Activated T-helper 1 cell treated with anti-CD3 and anti-CD28 coated beads, Interleukin-12 subunit alpha, Interleukin-12 subunit beta, Interleukin-2, Interleukin-4 antibody, amounts not matched to agents 30 ng/mL and 10 ng/mL and 1 ng/mL, durations not matched to agents 14 hours and 24 hours and 36 hours (primary cell): ENCODE measurements at regions not wholly inside any gene's neighbourhood (a gene's known extent, or its start where the extent isn't known, plus 50 kb on each side); places are given as distances from the start of the nearest gene placed in this dataset.
"Not testable (repeated sequence)": the region's sequence is repeated elsewhere in the genome, so short reads cannot be mapped to it uniquely, and the experiment has no call there.

Experiments used
- DNase-seq: peaks from one replicate; pipeline ENCODE4 v3.0.0; 2021; ENCODE audit warnings: low spot score
- H3K27ac Mint-ChIP-seq: one replicate; pipeline ENCODE4 v1.8.0; 2021; ENCODE audit warnings: mild to moderate bottlenecking, mixed read lengths
- H3K27me3 Mint-ChIP-seq: one replicate; pipeline ENCODE4 v1.8.0; 2022; ENCODE audit warnings: mild to moderate bottlenecking, moderate library complexity, mixed read lengths; ENCODE audit not compliant: insufficient read depth
- H3K36me3 Mint-ChIP-seq: one replicate; pipeline ENCODE4 v1.8.0; 2021; ENCODE audit warnings: low read depth, mixed read lengths
- H3K4me1 Mint-ChIP-seq: one replicate; pipeline ENCODE4 v1.8.0; 2021; ENCODE audit warnings: low read depth, mixed read lengths
- H3K4me3 Mint-ChIP-seq: one replicate; pipeline ENCODE4 v1.8.0; 2021; ENCODE audit warnings: mild to moderate bottlenecking, moderate library complexity, mixed read lengths
- H3K9me3 Mint-ChIP-seq: one replicate; pipeline ENCODE4 v1.8.0; 2021; ENCODE audit warnings: mixed read lengths
- intact Hi-C: fragments of 100-400 bp; cut with micrococcal nuclease; formaldehyde crosslinking; loops from one replicate; pipeline ENCODE4 v1.15.1; 2024

DNA sequence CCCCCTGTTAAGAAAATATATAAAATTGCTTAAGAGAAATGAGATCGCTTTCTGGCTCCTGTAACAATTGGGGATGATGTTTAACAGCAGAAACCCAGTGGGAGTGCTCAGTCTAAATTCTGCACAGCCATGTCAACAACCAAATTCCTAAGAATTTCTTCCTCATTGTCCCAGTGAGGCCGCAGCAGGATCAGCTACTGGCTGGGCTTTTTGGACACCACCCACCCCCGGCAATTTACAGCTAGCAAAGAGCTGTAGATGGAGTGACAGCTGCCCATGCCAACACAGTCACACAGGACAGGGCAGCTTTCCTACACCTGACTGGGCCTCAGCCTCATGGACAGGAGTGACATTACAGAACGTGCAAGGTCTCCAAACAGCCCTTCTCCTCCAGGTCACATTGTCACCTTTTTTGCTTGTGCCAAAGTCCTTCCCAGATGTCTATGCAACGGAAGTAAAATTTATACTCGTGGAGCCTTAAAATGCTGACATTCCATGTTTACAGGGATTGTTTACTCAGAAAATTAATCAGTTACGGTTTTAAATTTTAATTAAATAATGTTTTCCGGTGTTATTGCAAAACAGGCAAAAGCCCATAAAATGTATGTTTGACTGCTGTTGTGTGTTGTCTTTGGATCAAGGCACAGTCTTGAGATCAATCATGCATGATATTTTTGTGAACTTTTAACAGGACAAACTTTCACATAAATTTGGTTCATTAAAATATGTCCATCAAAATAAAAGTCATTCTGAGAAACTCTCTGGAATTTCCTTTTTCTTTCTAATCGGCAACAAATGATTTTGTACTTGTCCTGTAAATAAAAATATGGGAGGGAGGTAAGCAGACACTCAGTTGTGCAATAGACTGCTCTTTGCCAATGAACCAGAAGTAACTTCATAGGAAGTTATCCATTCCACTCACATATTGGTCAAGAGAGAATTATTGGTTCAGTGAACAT is 943.2 kb downstream of the MCTP2 start:
- no peaks in the 10 kb centered on the region for H3K9me3 Mint-ChIP-seq
- DNase-seq = no peak

DNA sequence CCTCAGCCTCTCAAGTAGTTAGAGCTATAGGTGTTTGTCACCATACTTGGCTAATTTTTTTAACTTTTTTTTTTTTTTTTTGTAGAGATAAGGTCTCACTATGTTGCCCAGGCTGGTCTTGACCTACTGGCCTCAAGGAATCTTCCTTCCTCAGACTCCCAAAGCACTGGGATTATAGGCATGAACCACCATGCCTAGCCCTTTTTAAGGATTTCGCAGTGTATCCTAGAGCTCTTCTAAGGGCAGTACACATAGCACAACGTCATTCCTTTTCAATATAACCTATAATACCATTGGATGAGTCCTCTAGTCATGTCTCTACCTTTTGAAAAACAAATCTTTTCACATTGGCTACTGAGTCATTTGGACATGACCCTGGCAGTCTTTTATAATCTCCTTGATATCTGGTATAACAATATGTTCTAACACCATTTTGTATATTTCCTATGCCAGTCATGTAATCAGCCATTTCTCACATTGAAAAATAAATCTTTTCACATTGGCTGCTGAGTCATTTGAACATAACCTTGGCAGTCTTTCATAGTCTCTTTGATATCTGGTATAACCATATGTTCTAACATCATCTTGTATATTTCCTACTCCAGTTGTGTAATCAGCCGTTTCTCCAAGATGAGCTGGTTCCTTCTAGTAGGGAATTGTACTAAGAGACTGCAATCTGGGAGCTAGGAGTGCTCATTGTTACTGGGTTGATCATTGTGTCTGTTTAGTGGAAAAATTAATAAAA is 944.7 kb downstream of the MCTP2 start:
- Mint-ChIP-seq H3K9me3 (peaks cover 8% of the 10 kb centered on the region), H3K4me3 (no peak overlapping the region), H3K4me1 (no peaks in the 10 kb centered on the region), H3K27me3 (no peaks in the 10 kb centered on the region), H3K36me3 (no peaks in the 10 kb centered on the region), H3K27ac (no peak overlapping the region)
- intact Hi-C loops = no loop called here
- DNase-seq = no peak

More for the DNA sequence above, 943.2 kb downstream of the MCTP2 start:
- Mint-ChIP-seq H3K36me3 (no peaks in the 10 kb centered on the region), H3K27ac (no peak overlapping the region), H3K4me3 (no peak overlapping the region), H3K4me1 (no peaks in the 10 kb centered on the region), H3K27me3 (peaks cover 2% of the 10 kb centered on the region)
- intact Hi-C loops = no loop called here

DNA sequence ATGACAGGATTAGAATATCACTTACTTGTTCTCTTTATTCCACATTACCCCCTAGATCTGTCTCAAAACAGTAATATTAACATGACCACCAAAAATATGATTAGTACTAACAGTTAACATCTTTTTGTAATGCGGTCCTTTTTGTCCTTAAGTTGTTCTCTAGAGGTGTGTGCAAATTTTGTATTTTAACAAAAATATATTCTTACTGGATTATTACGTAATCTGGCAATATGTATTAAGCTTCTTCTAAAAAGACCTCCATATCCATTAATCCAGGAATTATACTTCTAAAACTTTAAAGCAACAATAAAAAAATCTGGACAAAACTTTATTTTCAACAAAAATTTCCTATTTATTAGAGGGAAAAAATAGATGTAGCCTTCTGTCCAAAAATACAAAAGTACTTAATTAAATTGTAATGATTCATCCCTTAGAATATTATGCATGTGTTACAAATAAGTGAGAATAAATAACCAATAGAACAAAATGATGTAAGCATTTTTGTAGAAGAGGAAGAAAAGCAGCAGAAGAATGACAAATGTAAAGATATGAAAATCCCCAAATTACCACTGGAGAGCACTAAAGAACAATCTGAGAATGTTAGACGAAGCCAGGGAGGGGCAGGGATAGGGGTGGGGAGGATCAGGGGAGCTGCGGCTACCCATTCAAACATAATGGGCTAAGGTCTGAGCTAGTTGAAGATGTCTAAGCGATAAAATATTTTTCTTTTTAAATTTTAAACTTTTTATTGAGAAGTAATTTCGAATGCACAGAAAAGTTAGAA is 945.6 kb downstream of the MCTP2 start:
- no peak for DNase-seq
- H3K27ac Mint-ChIP-seq = no peak overlapping the region
- no peaks in the 10 kb centered on the region for H3K36me3 Mint-ChIP-seq
- H3K4me3 Mint-ChIP-seq = no peak overlapping the region
- peaks cover 8% of the 10 kb centered on the region for H3K9me3 Mint-ChIP-seq
- no peaks in the 10 kb centered on the region for H3K4me1 Mint-ChIP-seq
- intact Hi-C loops = no loop called here
- H3K27me3 Mint-ChIP-seq = no peaks in the 10 kb centered on the region

DNA sequence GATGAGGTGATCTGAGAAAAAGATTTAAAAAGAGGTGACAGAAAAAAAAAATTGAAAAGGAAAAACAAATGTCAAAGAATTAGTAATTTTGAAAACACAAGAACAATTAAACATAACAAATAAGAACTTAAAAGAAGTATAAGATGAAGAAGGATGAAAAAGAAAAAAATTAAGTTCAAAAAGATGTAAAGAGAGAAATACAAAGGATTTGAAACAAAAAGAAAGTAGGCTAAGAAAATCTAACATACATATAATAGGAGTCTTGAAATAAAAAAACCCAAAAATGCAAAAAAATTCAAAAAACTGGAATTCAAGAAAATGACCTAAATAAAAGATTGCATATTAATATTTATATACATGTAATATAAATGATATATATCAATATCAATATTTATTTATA is 949.2 kb downstream of the MCTP2 start:
- H3K9me3 Mint-ChIP-seq = peaks cover 8% of the 10 kb centered on the region
- intact Hi-C loops = no loop called here
- no peak for DNase-seq
- no peaks in the 10 kb centered on the region for H3K27me3 Mint-ChIP-seq
- no peaks in the 10 kb centered on the region for H3K36me3 Mint-ChIP-seq
- no peak overlapping the region for H3K4me3 Mint-ChIP-seq
- H3K4me1 Mint-ChIP-seq = no peaks in the 10 kb centered on the region
- H3K27ac Mint-ChIP-seq = no peak overlapping the region

DNA sequence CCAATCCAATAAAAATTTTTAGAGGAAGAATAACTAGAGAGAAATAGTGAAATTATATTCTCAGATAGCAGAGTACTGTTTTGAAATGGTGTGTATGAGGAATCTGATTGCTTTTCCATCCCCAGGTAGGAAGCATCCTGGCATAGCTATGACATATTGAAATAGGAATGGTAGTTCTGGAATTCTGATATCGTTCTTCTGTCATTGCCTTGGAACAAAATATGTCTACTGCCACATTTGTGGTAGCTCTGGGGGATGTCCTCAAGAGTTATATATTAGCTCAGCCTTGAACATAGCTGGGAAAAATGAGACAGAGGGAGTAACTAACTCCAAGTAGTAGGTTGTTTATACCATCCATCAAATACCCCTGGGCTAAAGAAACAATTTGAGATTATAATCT is 950.7 kb downstream of the MCTP2 start:
- no peak for DNase-seq
- Mint-ChIP-seq H3K4me1 (no peaks in the 10 kb centered on the region), H3K36me3 (no peaks in the 10 kb centered on the region), H3K27ac (no peak overlapping the region), H3K4me3 (no peak overlapping the region), H3K9me3 (peaks cover 8% of the 10 kb centered on the region), H3K27me3 (no peaks in the 10 kb centered on the region)
- intact Hi-C loops = no loop called here

DNA sequence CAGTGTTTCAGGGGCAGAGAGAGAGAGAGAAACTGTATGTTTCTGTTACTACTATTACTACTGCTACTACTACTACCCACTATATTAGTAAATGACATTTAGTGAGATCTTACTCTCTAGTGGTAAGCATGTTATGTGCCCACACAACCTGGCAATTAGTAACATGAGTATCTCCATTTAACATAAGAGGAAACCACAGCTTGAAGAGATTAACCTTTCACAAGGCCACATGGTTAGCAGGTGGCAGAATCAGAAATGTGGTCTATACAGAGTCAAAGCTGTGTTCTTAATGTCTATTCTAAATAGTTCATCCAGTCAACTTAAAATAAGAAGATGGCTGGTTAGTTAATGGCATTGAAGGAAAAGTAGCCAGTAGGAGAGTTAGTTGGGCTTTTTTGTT is 961.6 kb downstream of the MCTP2 start:
- no peaks in the 10 kb centered on the region for H3K36me3 Mint-ChIP-seq
- no peak overlapping the region for H3K4me3 Mint-ChIP-seq
- no peak overlapping the region for H3K27ac Mint-ChIP-seq
- no peaks in the 10 kb centered on the region for H3K9me3 Mint-ChIP-seq
- intact Hi-C loops = no loop called here
- DNase-seq = no peak
- H3K4me1 Mint-ChIP-seq = no peaks in the 10 kb centered on the region
- no peaks in the 10 kb centered on the region for H3K27me3 Mint-ChIP-seq

DNA sequence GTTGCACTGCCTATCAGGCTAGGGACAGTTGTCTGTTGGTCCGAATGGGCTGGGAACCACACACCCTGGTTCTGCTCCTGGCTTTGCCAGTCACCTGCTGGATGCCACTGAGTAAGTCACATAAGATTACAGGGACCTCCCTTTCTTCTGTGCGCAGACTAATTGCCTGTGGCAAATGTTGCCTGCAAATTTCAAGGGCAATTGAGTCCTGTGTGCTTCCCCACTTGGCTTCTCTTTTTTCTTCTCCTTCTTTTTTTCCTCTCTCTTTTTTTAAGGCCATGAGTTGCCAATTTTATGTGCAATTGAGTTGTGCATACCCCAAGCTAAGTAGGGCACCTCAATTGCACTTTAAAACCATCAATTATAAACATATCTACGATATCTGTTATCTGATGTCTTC is 963.4 kb downstream of the MCTP2 start:
- intact Hi-C loops = no loop called here
- DNase-seq = no peak
- no peaks in the 10 kb centered on the region for H3K36me3 Mint-ChIP-seq
- H3K27ac Mint-ChIP-seq = no peak overlapping the region
- H3K4me1 Mint-ChIP-seq = no peaks in the 10 kb centered on the region
- no peaks in the 10 kb centered on the region for H3K27me3 Mint-ChIP-seq
- H3K9me3 Mint-ChIP-seq = no peaks in the 10 kb centered on the region
- no peak overlapping the region for H3K4me3 Mint-ChIP-seq

DNA sequence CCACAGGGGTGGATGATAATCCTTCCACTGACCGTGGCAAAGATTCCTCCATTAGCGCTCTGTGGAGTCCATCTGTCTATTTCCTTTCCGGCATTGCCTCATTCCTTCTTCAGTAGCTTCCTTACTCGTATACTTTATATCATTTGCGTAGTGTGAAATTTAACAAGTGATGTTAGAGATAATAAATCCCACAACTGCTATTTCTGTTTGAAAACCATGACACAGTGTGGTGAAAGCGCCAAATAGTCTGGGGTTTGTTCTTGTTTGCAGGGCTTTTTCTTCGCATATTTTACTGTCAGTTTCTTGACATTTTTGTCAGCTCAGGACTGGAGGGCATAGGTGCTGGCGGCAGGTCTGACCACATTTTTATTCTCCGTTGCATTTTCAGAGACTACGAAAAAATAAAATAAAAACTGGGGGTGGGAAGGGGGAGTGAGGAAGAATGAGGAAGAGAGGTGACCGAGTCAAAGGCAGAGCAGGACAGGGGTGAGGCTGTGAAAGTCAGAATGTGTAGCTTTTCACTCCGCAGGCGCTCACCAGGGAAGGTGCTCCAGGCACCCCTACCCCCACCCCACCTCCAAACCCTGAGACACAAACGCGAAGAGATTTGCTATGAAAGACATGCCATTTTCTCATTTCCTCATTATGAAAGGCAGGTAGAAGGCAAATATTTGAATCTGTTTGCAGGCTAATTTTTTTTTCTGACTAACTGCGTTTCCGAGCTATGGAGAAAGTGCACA is 965.0 kb downstream of the MCTP2 start:
- intact Hi-C loops = no loop called here
- no peaks in the 10 kb centered on the region for H3K27me3 Mint-ChIP-seq
- H3K4me1 Mint-ChIP-seq = no peaks in the 10 kb centered on the region
- DNase-seq = no peak
- H3K9me3 Mint-ChIP-seq = no peaks in the 10 kb centered on the region
- H3K4me3 Mint-ChIP-seq = no peak overlapping the region
- no peaks in the 10 kb centered on the region for H3K36me3 Mint-ChIP-seq
- H3K27ac Mint-ChIP-seq = no peak overlapping the region

DNA sequence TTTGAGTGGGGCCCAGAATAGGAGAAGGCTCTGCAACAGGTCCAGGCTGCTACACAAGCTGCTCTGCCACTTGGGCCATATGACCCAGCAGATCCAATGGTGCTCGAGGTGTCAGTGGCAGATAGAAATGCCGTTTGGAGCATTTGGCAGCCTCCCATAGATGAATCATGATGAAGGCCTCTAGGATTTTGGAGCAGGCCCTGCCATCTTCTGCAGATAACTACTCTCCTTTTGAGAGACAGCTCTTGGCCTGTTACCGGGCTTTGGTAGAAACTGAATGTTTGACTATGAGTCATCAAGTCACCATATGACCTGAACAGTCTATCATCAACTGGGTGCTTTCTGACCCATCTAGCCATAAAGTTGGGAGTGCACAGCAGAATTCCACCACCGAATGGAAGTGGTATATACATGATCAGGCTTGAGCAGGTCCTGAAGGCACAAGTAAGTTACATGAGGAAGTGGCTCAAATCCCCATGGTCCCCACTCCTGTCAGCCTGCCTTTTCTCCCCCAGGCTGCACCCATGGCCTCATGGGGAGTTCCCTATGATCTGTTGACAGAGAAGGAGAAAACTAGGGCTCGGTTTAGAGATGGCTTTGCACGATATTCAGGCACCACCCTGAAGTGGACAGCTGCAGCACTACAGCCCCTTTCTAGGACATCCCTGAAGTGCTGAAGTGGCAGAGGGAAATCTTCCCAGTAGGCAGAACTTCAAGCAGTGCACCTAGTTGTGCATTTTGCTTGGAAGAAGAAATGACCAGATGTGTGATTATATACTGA is 971.4 kb downstream of the MCTP2 start:
- DNase-seq = no peak
- Mint-ChIP-seq H3K9me3 (peaks cover 23% of the 10 kb centered on the region), H3K4me1 (no peaks in the 10 kb centered on the region), H3K4me3 (no peak overlapping the region), H3K27ac (no peak overlapping the region), H3K36me3 (no peaks in the 10 kb centered on the region), H3K27me3 (no peaks in the 10 kb centered on the region)
- intact Hi-C loops = no loop called here

DNA sequence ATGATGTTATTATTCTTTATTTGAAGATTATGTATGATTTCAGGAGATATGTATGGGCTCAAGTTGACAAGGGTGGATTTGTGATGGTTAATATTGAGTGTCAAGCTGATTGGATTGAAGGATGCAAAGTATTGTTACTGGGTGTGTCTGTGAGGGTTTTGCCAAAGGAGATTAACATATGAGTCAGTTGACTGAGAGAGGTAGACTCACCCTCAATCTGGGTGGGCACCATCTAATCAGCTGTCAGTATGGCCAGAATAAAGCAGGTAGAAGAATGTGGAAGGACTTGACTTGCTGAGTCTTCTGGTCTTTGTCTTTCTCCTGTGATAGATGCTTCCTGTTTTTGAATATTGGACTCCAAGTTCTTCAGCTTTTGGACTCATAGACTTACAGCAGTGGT is 973.7 kb downstream of the MCTP2 start:
- DNase-seq = no peak
- Mint-ChIP-seq H3K4me1 (no peaks in the 10 kb centered on the region), H3K4me3 (no peak overlapping the region), H3K36me3 (no peaks in the 10 kb centered on the region), H3K9me3 (peaks cover 25% of the 10 kb centered on the region), H3K27me3 (no peaks in the 10 kb centered on the region), H3K27ac (no peak overlapping the region)
- intact Hi-C loops = no loop called here

DNA sequence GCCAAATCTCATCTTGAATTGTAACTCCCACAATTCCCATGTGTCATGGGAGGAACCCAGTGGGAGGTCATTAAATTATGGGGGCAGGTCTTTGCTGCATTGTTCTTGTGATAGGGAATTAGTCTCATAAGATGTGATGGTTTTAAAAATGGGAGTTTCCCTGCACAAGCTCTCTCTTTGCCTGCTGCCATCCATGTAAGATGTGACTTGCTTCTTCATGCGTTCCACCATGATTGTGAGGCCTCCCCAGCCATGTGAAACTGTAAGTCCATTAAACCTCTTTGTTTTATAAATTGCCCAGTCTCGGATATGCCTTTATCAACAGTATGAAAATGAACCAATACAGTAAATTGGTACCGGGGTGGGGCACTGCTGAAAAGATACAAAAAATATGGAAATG is 974.5 kb downstream of the MCTP2 start:
- H3K4me3 Mint-ChIP-seq, intact Hi-C loops, H3K27me3 Mint-ChIP-seq, DNase-seq, H3K27ac Mint-ChIP-seq, H3K4me1 Mint-ChIP-seq, H3K36me3 Mint-ChIP-seq: not testable (repeated sequence)
- H3K9me3 Mint-ChIP-seq = peaks cover 25% of the 10 kb centered on the region

DNA sequence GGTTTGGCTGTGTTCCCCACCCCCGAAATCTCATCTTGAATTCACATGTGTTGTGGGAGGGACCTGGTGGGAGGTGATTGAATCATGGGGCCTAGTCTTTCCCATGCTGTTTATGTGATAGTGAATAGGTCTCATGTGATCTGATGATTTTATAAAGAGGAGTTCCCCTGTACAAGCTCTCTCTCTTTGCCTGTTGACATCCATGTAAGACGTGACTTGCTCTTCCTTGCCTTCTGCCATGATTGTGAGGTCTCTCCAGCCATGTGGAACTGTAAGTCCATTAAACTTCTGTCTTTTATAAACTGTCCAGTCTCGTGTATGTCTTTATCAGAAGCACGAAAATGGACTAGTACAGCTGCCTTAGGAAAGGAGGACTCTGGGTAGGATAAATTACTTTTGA is 976.7 kb downstream of the MCTP2 start:
- Mint-ChIP-seq H3K27ac (no peak overlapping the region), H3K36me3 (no peaks in the 10 kb centered on the region), H3K9me3 (peaks cover 21% of the 10 kb centered on the region), H3K4me3 (no peak overlapping the region), H3K4me1 (no peaks in the 10 kb centered on the region), H3K27me3 (no peaks in the 10 kb centered on the region)
- intact Hi-C loops = no loop called here
- DNase-seq = no peak
